ENCODE measurements at regions not wholly inside any gene's neighbourhood (a gene's known extent, or its start where the extent isn't known, plus 50 kb on each side); places are given as distances from the start of the nearest gene placed in this dataset.

DNA sequence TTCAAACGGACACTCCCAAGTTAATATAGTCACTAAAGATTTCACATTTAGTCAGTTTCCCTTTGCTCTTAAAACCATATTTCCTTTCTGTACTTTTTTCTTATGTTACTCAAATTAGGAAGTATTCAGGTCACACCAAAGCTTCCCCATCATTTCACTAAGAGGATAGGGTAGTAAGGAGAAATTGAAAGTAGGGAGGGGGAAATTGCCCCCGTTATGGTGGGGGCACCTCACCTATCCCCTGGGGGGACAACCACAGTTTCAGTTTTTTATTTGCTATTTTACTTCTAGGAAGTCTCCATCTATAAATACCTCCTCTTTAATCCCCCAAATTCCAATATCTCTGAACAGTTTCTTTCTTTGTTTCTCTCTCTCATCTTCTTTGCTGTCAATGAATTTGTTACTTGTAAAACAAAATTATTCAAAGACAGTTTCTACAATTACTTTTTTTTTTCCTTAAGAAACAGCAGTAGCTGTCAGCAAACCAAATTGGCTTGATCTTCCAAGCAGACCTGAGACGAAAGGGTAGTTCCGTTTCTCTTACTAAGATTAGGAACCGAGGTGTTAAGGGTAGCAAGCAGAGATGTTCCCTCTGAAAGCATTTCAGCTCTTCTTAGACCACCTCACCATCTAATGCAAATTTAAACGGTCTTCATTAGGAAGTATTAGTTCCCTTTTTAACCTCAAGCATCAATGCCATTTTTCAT, 160.2 kb upstream of the KLF3 start:
- TF ChIP-seq POLR2A (IDR thresholded peaks at IDR 0.05): no peak
- TF ChIP-seq, protein P1, sequence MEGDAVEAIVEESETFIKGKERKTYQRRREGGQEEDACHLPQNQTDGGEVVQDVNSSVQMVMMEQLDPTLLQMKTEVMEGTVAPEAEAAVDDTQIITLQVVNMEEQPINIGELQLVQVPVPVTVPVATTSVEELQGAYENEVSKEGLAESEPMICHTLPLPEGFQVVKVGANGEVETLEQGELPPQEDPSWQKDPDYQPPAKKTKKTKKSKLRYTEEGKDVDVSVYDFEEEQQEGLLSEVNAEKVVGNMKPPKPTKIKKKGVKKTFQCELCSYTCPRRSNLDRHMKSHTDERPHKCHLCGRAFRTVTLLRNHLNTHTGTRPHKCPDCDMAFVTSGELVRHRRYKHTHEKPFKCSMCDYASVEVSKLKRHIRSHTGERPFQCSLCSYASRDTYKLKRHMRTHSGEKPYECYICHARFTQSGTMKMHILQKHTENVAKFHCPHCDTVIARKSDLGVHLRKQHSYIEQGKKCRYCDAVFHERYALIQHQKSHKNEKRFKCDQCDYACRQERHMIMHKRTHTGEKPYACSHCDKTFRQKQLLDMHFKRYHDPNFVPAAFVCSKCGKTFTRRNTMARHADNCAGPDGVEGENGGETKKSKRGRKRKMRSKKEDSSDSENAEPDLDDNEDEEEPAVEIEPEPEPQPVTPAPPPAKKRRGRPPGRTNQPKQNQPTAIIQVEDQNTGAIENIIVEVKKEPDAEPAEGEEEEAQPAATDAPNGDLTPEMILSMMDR (IDR thresholded peaks at IDR 0.05): no peak
- TF ChIP-seq POLR2AphosphoS5 (IDR thresholded peaks at IDR 0.05): no peak

All from gastroesophageal sphincter (tissue), 3 donors.